ENCODE measurements at regions not wholly inside any gene's neighbourhood (a gene's known extent, or its start where the extent isn't known, plus 50 kb on each side); places are given as distances from the start of the nearest gene placed in this dataset.

DNA sequence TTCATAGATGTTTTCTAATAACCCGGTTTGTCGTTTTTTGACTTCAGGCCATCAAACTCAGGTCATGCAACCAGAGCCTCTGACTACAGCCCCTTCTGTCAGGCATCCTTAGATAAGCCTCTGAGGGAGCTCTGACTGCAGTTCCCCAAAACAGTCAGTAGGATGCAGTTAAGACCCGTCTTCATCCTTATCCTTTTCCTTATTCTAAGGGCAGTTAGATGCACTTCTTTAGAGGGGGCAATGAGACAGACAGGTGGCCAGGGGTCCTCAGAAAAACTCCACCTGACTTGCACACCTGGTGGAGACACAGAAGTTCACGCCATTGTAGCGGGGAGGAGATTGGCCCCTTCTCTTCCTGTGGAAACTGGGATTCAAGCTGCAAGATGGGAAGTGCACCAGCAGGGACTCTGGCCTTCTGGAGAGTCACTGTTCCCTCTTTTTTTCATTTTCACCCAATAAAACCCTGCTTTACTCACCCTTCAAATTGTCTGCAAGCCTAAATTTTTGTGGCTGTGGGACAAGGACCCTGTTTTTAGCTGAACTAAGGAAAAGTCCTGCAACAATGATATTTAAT is 104.8 kb upstream of the TFPI start (continued):
- TF ChIP-seq, protein P1, sequence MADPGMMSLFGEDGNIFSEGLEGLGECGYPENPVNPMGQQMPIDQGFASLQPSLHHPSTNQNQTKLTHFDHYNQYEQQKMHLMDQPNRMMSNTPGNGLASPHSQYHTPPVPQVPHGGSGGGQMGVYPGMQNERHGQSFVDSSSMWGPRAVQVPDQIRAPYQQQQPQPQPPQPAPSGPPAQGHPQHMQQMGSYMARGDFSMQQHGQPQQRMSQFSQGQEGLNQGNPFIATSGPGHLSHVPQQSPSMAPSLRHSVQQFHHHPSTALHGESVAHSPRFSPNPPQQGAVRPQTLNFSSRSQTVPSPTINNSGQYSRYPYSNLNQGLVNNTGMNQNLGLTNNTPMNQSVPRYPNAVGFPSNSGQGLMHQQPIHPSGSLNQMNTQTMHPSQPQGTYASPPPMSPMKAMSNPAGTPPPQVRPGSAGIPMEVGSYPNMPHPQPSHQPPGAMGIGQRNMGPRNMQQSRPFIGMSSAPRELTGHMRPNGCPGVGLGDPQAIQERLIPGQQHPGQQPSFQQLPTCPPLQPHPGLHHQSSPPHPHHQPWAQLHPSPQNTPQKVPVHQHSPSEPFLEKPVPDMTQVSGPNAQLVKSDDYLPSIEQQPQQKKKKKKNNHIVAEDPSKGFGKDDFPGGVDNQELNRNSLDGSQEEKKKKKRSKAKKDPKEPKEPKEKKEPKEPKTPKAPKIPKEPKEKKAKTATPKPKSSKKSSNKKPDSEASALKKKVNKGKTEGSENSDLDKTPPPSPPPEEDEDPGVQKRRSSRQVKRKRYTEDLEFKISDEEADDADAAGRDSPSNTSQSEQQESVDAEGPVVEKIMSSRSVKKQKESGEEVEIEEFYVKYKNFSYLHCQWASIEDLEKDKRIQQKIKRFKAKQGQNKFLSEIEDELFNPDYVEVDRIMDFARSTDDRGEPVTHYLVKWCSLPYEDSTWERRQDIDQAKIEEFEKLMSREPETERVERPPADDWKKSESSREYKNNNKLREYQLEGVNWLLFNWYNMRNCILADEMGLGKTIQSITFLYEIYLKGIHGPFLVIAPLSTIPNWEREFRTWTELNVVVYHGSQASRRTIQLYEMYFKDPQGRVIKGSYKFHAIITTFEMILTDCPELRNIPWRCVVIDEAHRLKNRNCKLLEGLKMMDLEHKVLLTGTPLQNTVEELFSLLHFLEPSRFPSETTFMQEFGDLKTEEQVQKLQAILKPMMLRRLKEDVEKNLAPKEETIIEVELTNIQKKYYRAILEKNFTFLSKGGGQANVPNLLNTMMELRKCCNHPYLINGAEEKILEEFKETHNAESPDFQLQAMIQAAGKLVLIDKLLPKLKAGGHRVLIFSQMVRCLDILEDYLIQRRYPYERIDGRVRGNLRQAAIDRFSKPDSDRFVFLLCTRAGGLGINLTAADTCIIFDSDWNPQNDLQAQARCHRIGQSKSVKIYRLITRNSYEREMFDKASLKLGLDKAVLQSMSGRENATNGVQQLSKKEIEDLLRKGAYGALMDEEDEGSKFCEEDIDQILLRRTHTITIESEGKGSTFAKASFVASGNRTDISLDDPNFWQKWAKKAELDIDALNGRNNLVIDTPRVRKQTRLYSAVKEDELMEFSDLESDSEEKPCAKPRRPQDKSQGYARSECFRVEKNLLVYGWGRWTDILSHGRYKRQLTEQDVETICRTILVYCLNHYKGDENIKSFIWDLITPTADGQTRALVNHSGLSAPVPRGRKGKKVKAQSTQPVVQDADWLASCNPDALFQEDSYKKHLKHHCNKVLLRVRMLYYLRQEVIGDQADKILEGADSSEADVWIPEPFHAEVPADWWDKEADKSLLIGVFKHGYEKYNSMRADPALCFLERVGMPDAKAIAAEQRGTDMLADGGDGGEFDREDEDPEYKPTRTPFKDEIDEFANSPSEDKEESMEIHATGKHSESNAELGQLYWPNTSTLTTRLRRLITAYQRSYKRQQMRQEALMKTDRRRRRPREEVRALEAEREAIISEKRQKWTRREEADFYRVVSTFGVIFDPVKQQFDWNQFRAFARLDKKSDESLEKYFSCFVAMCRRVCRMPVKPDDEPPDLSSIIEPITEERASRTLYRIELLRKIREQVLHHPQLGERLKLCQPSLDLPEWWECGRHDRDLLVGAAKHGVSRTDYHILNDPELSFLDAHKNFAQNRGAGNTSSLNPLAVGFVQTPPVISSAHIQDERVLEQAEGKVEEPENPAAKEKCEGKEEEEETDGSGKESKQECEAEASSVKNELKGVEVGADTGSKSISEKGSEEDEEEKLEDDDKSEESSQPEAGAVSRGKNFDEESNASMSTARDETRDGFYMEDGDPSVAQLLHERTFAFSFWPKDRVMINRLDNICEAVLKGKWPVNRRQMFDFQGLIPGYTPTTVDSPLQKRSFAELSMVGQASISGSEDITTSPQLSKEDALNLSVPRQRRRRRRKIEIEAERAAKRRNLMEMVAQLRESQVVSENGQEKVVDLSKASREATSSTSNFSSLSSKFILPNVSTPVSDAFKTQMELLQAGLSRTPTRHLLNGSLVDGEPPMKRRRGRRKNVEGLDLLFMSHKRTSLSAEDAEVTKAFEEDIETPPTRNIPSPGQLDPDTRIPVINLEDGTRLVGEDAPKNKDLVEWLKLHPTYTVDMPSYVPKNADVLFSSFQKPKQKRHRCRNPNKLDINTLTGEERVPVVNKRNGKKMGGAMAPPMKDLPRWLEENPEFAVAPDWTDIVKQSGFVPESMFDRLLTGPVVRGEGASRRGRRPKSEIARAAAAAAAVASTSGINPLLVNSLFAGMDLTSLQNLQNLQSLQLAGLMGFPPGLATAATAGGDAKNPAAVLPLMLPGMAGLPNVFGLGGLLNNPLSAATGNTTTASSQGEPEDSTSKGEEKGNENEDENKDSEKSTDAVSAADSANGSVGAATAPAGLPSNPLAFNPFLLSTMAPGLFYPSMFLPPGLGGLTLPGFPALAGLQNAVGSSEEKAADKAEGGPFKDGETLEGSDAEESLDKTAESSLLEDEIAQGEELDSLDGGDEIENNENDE (IDR thresholded peaks at IDR 0.05; ENCODE audit: insufficient replicate concordance, low read length), result no peak
- TF ChIP-seq CEBPB (IDR thresholded peaks at IDR 0.05; ENCODE audit: low read depth, low read length) (no peak), TAF7 (optimal IDR thresholded peaks at IDR 0.05; ENCODE audit: borderline replicate concordance, low read depth, low read length) (no peak), SUZ12 (IDR thresholded peaks at IDR 0.05; ENCODE audit: low read length) (no peak), SP2 (IDR thresholded peaks at IDR 0.05; ENCODE audit: low read length) (no peak), KDM5A (IDR thresholded peaks at IDR 0.05; ENCODE audit: low read length) (no peak), RAD21 (IDR thresholded peaks at IDR 0.05 in 1 of 2, conservative IDR thresholded peaks at IDR 0.05 in 1 of 2; ENCODE audit: low read depth in 2 of 2, low read length in 2 of 2) (peak; percentile 71 to 75)
- TF ChIP-seq, protein P2, sequence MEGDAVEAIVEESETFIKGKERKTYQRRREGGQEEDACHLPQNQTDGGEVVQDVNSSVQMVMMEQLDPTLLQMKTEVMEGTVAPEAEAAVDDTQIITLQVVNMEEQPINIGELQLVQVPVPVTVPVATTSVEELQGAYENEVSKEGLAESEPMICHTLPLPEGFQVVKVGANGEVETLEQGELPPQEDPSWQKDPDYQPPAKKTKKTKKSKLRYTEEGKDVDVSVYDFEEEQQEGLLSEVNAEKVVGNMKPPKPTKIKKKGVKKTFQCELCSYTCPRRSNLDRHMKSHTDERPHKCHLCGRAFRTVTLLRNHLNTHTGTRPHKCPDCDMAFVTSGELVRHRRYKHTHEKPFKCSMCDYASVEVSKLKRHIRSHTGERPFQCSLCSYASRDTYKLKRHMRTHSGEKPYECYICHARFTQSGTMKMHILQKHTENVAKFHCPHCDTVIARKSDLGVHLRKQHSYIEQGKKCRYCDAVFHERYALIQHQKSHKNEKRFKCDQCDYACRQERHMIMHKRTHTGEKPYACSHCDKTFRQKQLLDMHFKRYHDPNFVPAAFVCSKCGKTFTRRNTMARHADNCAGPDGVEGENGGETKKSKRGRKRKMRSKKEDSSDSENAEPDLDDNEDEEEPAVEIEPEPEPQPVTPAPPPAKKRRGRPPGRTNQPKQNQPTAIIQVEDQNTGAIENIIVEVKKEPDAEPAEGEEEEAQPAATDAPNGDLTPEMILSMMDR (IDR thresholded peaks at IDR 0.05; ENCODE audit: control extremely low read depth in 1 of 3, insufficient read depth in 1 of 3, low read depth in 1 of 3, low read length in 3 of 3), result peak; percentile 2 to 78 (median 51)

Measured in H1 (cell line).